CD4-positive, alpha-beta T cell treated with Interleukin-17A for 4 hours (primary cell): ENCODE measurements at regions not wholly inside any gene's neighbourhood (a gene's known extent, or its start where the extent isn't known, plus 50 kb on each side); places are given as distances from the start of the nearest gene placed in this dataset.
"Not testable (repeated sequence)": the region's sequence is repeated elsewhere in the genome, so short reads cannot be mapped to it uniquely, and the experiment has no call there.

ENCODE experiments used
- DNase-seq: peaks from one replicate; pipeline ENCODE4 v3.0.0-alpha.2; 2020; ENCODE audit warnings: mixed read lengths

DNA sequence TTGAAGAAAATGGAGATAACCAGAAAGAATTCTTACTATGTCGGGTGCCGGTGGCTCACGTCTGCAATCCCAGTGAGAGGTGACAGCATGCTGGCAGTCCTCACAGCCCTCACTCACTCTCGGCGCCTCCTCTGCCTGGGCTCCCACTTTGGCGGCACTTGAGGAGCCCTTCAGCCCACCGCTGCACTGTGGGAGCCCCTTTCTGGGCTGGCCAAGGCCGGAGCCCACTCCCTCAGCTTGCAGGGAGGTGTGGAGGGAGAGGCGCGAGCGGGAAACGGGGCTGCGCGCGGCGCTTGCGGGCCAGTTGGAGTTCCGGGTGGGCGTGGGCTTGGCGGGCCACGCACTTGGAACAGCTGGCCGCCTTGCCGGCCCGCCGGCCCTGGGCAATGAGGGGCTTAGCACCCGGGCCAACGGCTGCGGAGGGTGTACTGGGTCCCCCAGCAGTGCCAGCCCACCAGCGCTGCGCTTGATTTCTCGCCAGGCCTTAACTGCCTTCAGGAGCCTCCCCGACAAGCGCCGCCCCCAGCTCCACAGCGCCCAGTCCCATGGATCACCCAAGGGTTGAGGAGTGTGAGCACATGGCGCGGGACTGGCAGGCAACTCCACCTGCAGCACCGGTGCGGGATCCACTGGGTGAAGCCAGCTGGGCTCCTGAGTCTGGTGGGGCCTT is 1672.5 kb upstream of the B3GALT2 start:
- DNase-seq, result not testable (repeated sequence)

DNA sequence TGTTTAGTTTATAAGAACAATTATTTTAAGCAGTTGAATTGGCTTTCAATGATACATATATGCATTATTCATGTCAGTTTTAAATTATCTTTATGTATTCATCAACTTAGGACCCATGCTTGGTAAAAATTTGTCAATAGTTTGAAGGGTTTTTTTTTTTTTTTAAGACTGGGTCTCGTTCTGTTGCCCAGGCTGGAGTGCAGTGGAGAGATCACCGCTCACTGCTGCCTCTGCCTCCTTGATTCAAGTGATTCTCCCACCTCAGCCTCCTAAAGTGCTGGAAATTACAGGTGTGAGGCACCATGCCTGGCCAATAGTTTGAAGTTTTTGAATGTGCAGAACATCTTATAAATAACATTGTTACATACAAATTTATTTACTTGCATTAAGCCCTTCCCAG is 1671.0 kb upstream of the B3GALT2 start:
- no peak for DNase-seq

DNA sequence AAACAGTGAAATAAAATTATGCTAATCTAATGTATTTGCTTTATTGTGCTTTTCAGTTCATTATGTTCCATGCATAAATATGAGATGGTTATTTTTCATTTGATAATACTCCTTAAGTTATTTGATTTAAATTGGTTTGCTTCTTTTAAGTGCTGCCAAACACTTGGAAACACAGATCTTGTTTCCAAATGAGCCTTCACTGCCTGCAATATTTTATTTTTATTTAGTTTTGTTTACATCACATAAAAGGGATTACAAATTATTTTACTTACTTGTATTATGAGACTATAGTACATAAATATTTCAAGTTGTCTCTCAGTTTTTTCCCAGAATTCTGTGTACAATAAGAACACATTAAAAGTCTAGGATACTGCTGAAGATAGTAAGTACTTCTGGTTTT is 1662.4 kb upstream of the B3GALT2 start:
- DNase-seq, result no peak

DNA sequence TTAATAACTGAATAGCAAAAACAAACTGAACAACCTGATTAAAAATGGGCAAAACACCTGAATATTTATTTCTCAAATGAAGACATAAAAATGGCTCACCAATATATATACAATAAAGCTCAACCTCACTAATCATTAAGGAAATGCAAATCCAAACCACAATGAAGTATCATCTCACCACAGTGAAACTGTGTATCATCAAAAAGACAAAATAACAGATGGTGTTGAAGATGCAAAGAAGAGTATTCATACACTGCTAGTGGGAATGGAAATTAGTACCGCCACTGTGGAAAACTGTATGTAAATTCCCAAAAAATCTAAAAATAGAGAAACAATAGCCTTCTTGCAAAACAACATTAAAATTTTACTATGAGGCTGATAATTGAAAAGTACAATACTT is 1660.1 kb upstream of the B3GALT2 start:
- no peak for DNase-seq

DNA sequence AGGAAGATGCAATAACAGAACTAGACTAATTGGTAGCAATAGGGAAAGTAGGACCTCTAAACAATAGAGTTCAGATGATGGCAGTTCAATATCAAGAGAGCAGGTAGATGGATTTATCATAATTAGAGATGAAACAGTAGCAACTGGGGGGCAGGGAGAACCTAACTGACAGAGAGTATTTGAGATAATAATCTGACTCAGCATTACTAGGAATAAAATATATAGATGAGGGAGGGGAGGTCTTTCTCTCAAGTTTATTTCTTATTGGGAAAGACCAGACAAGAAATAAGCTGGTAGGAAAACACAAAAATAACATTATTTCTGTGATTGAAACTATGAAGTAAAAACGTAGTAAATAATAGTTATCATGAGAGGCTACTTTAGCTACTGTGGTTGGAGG is 1656.7 kb upstream of the B3GALT2 start:
- DNase-seq, result no peak

DNA sequence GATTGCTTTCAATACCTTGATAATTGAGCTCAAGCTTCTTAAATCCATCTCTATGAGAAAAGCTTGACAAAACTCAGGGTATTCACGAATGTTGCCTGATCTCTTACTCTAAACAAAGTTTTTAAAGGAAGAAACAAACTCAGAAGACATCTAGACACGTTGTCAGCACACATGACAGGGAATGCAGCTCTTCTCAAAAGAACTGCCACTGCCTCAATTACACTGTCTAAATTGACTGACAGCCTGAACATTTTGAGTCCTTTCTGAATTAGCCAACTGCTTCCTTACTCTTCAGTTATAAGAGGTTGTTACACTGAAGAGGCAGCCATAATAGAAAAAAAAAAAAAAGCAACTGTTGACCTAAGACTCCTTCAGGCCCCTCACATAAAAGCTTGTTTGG is 1646.7 kb upstream of the B3GALT2 start:
- no peak for DNase-seq

DNA sequence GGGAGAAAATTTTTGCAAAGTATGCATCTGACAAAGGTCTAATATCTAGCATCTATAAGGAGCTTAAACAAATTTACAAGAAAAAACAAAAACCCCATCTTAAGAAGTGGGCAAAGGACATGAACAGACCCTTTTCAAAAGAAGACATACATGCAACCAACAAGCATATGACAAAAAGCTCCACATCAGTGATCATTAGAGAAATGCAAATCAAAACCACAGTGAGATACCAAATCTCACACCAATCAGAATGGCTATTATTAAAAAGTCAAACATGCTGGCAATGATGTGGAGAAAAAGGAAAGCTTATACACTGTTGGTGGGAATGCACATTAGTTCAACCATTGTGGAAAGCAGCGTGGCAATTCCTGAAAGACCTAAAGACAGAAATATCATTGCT is 1645.2 kb upstream of the B3GALT2 start:
- DNase-seq, result not testable (repeated sequence)

DNA sequence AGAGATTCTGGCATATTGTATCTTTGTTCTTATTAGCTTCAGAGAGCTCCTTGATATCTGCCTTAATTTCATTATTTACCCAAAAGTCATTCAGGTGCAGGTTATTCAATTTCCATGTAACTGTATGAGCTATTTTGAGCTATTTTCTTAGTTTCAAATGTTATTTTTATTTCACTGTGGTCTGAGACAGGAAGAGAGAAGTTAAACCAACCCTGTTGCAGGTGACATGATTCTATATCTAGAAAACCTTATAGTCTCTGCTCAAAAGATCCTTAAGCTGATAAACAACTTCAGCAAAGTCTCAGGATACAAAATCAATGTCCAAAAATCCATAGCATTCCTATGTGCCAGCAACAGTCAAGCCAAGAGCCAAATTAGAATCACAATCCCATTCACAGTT is 1644.0 kb upstream of the B3GALT2 start:
- DNase-seq, result no peak

DNA sequence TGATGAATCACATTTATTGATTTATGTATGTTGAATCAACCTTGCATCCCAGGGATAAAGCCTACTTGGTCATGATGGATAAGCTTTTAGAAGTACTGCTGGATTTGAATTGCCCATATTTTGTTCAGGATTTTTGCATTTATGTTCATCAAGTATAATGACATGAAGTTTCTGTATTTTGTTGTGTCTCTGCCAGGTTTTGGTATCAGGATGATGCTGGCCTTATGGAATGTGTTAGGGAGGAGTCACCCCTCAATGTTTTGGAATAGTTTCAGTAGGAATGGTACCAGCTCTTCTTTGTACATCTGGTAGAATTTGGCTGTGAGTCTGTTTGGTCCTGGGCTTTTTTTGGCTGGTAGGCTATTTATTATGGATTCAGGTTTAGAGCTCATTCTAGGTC is 1643.1 kb upstream of the B3GALT2 start:
- no peak for DNase-seq

DNA sequence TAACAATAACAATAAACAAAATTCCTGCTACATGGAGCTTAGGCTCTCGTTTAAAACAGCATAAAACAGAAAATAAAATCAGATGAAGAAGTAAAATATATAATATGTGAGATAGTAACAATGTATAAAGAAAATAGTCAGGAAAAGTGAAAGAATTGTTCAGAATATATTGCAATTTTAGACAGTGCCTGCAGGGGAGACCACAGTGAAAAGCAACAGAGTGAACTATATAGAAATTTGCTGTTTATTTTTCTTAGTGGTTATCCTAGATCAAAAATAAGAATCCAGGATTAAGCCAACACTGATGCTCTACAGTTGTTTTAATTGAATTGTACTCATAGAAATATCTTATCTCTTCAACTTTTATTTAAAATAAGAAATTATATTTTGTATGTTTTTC is 1639.0 kb upstream of the B3GALT2 start:
- no peak for DNase-seq

DNA sequence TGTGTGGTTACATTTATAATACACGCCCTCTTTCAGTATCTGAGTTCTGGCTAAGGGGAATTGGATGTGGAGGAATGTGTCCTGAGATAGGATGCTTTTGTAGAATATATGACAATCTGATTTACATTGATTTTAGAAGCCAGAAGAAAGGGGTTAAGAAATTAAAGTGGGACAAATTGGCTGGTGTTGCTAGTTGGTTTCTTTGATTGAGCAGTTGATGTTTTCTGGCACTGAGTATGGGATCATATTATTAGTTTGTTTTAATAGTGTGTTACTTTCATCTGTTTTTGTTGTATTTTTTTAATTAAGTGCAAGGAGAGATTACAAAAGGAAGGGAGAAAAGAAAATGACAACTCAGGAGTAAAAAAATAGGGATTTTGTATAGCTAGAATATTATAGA is 1634.7 kb upstream of the B3GALT2 start:
- no peak for DNase-seq

DNA sequence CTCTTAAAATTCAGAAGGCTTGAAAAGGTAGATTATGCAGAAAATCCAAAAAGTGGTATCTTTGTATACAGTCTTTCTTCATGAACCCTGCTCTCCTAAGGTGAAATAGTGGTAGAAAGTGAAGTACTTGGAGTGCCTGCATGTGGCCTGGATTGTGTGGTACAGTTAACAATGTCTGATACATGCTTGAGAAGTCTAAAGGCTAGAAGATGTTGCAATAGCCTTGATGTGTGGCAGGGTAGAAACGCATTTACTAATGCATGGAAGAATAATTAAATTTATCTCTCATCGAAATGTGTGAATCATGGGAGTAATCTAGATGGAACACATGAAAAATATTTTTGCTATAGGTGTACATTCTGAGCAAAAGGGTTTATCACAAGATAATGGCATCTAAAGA is 1632.3 kb upstream of the B3GALT2 start:
- DNase-seq, result no peak

DNA sequence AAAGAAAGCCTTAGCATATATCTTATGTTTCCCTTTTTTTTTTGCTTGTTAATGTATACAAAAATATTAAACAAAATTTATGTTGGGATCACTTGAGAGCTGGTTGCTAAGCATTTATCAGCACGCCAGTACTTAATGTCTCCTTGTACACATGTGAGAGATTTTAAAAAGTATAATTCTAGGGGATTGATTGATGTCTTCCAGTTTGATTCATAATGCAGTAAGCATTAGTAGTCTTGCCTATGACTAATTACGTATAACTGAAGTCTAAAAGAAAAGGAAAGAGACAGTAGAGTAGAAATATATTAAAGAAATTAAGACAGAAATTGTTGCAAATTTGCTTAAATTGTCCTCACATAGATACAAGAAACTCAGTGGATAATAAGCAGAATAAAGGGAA is 1630.4 kb upstream of the B3GALT2 start:
- no peak for DNase-seq

DNA sequence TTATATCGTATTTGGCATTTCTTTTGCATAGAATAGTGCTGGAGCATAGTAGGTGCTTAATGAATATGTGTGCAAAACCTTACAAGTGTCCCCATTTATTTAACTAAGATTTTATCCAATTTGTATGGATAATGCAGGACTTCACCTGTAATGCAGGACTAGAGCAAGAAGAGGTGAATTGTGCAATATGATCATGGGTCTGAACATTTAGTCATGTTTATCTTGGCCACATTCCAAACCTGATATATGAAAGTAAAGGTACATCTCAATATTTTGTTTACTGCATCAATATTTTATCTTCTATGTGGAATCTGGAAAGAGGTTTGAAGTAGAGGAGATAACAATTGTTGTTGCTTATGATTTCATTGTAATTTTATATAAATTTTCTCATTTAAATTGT is 1626.7 kb upstream of the B3GALT2 start:
- DNase-seq, result no peak

DNA sequence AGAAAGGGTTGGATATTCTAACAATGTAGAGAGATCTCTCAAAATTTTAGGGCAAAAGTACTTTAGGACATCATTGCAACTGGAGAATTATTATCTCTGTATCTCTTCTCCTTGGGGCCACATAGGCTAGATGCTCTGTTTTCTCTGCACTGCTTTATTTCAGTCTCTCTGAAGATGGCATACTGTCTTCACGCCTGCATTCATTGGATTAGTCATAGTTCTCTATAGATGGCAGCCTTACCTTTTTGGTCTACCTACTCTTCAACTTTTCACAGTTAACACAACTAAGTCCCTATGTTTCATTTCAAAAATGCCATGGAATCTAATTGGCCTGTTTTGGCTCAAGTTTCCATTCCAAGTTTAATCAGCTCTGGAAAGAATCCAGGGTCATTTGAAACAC is 1623.3 kb upstream of the B3GALT2 start:
- DNase-seq, result no peak

DNA sequence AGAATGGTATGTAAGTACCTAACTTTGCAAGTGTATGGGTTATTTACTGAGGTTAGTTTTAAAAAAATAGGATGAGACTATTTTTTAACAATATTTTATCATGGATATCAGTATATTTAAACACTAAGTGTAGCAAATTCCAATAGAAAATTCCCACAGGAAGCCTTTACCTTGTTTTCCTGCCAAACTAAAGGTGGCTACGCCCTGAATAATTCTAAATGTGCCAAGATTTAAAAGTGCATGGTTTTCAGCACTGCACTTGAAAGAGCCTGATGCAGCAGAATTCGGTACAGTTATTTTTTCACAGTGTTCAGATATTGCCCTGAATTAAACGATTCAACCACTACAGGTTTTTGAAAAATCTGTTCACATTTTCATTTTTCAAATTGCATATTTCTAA is 1622.8 kb upstream of the B3GALT2 start:
- DNase-seq, result no peak

DNA sequence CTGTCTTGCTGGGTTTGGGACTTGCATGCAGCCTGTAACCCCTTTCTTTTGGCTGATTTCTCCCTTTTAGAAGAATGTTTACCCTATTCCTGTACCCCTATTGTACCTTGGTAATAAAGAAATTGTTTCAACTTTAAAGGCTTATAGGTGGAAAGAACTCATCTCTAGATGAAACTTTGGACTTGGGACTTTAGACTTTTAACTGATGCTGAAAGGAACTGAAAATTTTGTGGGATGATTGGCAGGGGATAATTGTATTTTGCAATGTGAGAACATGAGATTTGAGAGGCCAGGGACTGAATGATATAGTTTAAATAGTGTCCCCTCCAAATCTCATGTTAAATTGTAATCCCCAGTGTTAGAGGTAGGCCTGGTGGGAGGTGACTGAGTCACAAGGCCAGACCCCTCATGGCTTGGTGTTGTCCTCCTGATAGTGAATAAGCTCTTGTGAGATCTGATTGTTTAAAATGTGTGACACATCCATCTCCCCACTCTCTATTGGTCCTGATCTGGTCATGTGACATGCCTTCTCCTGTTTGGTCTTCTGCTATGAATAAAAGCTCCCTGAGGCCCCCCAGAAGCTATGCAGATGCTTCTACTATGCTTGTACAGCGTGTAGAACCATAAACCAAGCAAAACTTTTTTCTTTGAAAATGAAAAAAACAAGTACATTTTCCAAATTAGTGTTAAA is 1621.3 kb upstream of the B3GALT2 start:
- no peak for DNase-seq

DNA sequence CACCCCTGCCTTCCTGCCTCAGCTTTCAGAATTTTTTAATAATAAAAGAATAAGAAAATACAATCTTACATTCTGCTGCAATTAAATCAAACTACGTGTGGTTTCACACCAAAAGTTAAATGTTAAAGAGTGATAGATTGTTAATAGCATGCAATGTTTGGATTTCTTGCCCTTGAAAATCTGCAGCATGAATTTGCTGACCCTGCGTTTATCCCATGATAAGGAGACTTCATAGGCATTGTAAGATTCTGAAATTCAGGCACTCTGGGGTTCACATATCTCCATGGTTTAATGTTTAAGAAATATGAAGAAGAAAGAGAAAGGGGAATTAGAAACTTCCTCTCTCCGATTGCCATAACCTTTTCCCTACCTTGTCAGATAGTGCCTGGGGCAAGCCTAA is 1616.2 kb upstream of the B3GALT2 start:
- no peak for DNase-seq

DNA sequence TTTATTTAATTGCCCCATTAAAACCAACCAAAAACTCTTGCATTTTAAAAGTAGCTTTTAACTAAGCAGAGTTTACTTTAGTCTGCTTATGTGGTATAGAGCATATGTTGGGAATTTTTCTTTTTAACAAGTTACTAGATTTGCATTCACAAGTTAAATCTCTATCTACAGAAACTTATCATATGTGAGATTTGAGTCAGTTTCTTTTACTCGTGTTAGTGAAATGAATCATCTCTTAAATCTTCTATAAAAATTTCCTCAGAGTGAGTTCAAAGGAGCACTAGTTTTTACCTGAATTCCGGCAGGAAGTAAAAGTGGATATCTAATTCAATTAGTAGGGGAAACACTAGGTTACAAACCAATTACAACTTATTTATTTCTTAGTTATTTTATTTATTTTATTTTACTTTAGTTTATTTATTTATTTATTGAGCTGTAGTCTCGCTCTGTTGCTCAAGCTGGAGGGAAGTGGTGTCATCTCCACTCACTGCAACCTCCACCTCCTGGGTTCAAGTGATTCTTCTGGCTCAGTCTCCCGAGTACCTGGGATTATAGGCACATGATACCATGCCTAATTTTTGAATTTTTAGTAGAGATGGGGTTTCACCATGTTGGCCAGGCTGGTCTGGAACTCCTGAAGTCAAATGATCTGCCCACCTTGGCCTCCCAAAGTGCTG is 1609.6 kb upstream of the B3GALT2 start:
- DNase-seq, result no peak

DNA sequence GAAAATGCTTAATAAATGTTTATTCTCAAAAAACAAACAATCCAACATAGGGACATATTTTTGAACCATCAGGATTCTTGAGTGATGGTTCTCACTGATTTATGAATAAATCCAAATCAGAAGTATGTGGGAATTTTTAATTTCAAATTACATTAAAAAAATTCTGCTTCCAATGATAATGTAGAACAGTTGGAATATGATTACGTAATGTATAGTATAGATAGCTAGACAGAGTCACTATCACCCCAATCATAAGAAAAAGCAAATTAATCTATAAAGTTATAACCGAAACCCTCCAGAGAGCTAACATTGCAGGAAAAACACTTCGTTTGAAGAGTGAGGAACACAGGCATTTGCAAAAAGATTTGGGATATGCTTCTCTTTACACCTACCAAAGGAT is 1600.6 kb upstream of the B3GALT2 start:
- DNase-seq, result no peak

DNA sequence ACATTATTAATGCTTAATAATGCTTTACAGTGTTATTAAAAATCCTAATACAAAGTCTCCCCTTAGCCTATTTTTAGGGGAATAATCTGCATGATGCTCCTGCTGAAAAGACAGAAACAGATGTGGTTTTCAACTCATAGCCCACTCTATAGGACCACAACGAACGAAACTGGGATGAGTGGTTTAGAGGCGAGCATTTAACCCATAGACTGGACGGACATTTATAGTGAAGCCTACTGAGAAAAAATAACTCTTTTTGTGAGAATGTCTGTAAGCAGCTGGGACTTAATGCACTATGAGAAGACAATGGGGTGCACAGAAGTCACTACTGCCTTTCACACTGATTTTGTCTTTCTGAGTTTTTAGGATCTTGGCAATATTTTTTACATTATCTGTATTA is 1599.6 kb upstream of the B3GALT2 start:
- DNase-seq, result no peak

DNA sequence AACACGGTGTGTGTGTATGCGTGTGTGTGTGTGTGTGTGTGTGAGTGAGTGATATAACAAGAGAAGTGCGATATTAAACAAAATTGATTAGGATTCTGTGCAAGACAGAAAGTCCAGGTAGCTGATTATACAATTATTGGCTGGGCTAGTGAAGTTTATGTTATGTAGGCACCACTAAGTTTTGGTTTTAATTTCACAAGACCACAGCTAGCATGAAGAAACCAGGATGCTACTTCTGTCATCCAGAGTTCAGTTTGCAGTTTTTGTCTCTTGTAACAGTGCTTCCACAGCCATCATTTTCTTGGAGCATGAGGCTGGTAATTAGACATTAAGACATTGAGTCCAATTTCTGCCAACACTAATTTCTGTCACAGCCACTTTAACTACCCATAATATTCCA is 1590.2 kb upstream of the B3GALT2 start:
- DNase-seq, result no peak

DNA sequence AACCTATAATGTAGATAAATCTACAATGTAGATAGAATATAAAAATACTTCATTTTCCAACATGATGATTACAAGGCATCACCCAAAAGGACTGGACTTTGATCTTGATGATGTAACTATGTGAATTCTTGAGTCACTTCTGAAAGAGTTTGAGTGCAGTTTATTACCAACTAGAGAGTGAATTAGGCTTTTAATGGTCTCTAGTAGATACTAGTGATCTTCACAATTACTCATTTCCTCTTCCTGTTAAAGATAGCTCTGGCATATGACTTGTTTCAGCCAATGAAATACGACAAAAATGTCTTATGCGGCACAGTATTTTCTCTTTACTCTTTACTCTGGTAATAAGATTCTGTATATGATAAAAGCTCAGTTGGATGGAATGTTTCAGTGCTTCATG is 1588.1 kb upstream of the B3GALT2 start:
- DNase-seq, result no peak

DNA sequence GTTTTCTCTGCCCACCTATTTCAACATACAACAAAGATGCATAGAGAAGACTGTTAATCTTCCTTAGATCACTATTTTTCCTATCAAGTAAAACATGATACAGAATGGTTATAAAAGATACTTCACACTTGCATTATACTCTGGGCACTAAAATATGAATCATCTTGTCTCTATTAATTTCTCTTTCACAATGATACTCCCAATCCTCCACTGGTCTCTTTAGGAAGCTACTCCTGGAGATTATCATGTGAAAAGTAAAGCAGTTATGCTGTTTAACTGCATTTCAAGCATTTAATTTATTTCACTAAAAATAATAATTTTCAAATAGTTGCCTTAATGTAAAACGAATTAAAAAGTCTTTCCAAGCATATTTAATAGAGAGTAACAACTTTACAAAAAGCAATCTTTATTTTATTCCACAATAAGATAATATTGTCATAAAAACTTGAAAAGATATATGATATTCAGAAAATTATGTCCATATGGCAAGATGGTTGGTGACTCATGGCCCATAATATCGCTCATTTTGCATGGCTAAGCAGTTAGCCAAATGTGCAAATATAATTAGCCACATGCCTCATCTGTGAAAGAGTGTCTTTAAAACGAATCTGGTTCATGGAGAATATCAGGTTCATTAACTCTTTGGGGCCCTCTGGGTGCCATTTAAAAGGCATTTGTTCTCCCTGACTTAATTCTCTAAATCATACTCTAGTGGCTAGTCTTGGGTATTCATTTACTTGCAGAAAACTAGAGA is 1569.0 kb upstream of the B3GALT2 start:
- DNase-seq, result no peak
